HepG2 (cell line): ENCODE measurements at regions not wholly inside any gene's neighbourhood (a gene's known extent, or its start where the extent isn't known, plus 50 kb on each side); places are given as distances from the start of the nearest gene placed in this dataset.

Experiments used
- ATAC-seq: fragments of 200-7000 bp; cut with Tn5 transposase; 3 replicates; pipeline ENCODE4 v1.9.1; 2020; ENCODE audit warnings: mild to moderate bottlenecking, moderate library complexity
- BruUV-seq: library from RNA; stranded (reverse); fragments of 400-500 nt; replicated peaks from 2 replicates; lab custom pipeline; 2021; lab: Mats Ljungman, UMichigan
- CTCF ChIA-PET: fragments of 300-600 bp; formaldehyde crosslinking; extraction: SDS; loops from one replicate; lab custom pipeline; 2021; ENCODE audit warnings: low total read pairs, inconsistent platforms, low intra/inter-chr PET ratio; lab: Yijun Ruan, JAX
- POLR2A ChIA-PET: fragments of 350-600 bp; sonication (Branson Sonifier 250); formaldehyde crosslinking; loops from one replicate; lab custom pipeline; 2020; ENCODE audit warnings: antibody characterized with exemption, inconsistent platforms; lab: Yijun Ruan, JAX
- DNase-seq: peaks from one replicate; pipeline ENCODE4 v3.0.0-alpha.2; 2015; ENCODE audit warnings: low spot score
- FAIRE-seq: peaks from 3 replicates; lab custom pipeline; 2011; peaks lifted over from hg19 to GRCh38; lab: Jason Lieb, UNC
- H2AFZ ChIP-seq: one replicate; pipeline ENCODE4 v1.6.1; 2011; ENCODE audit warnings: low read length, inconsistent platforms
- H3K27ac ChIP-seq: fragments of 300-600 bp; 3 replicates; pipeline ENCODE4 v1.8.0; 2011; ENCODE audit warnings: mixed run types, mild to moderate bottlenecking, mixed read lengths, low read length, inconsistent platforms; ENCODE audit not compliant: insufficient read depth; ENCODE audit errors: extremely low read length
- H3K27me3 ChIP-seq, 2 experiments: fragments of 200-600 bp in 1 of 2; 2 replicates in 1 of 2; 3 replicates in 1 of 2; pipeline versions ENCODE4 v1.6.0 to v1.8.0; 2011; ENCODE audit warnings: low read length in 2 of 2, mild to moderate bottlenecking in 2 of 2, moderate library complexity in 2 of 2, inconsistent platforms in 1 of 2; ENCODE audit not compliant: insufficient read depth in 2 of 2, control insufficient read depth in 1 of 2
- H3K36me3 ChIP-seq, 2 experiments: fragments of 200-600 bp in 1 of 2; replicated peaks in 1 of 2; 2 replicates in 1 of 2; 3 replicates in 1 of 2; pipeline versions ENCODE4 v1.5.1 to v1.8.0; 2011; ENCODE audit warnings: low read length in 2 of 2, inconsistent platforms in 1 of 2; ENCODE audit not compliant: insufficient read depth in 2 of 2, control insufficient read depth in 1 of 2
- H3K4me1 ChIP-seq: 2 replicates; pipeline ENCODE4 v1.5.1; 2012; ENCODE audit warnings: low read length, inconsistent platforms; ENCODE audit not compliant: insufficient read depth
- H3K4me2 ChIP-seq: 2 replicates; pipeline ENCODE4 v1.6.0; 2011; ENCODE audit warnings: low read depth, low read length, inconsistent platforms
- H3K4me3 ChIP-seq, 3 experiments: fragments of 200-600 bp in 1 of 3; sonication (generic), shearing (Covaris generic) in 1 of 3; replicated peaks in 1 of 3; 2 replicates each; pipeline ENCODE4 v1.5.1; 2011 to 2016; ENCODE audit warnings: low read length in 3 of 3, inconsistent platforms in 2 of 3, low read depth in 2 of 3, mild to moderate bottlenecking in 2 of 3, control low read depth in 1 of 3, mixed read lengths in 1 of 3; ENCODE audit not compliant: insufficient read depth in 1 of 3
- H3K79me2 ChIP-seq: one replicate; pipeline ENCODE4 v1.6.1; 2011; ENCODE audit warnings: low read length, inconsistent platforms; ENCODE audit not compliant: insufficient read depth
- H3K9ac ChIP-seq: 2 replicates; pipeline ENCODE4 v1.6.0; 2011; ENCODE audit warnings: mild to moderate bottlenecking, low read depth, low read length, inconsistent platforms; ENCODE audit not compliant: insufficient read depth
- H3K9me3 ChIP-seq: 2 replicates; pipeline ENCODE4 v1.5.1; 2012; ENCODE audit warnings: mild to moderate bottlenecking, low read length
- H4K20me1 ChIP-seq: 2 replicates; pipeline ENCODE4 v1.6.0; 2011; ENCODE audit warnings: inconsistent platforms, mild to moderate bottlenecking, low read length, moderate library complexity; ENCODE audit not compliant: insufficient read depth
- CREM ChIP-seq, 2 experiments: sonication (generic) in 1 of 2; formaldehyde crosslinking in 1 of 2; IDR thresholded peaks; 2 replicates each; pipeline versions ENCODE4 v1.4.0 to v1.6.1; 2016 to 2020; ENCODE audit warnings: antibody characterized with exemption in 1 of 2, mild to moderate bottlenecking in 1 of 2, missing genetic modification reagents in 1 of 2
- DMAP1 ChIP-seq: IDR thresholded peaks from 2 replicates; pipeline ENCODE4 v1.6.1; 2016
- GLI4 ChIP-seq: sonication (generic); formaldehyde crosslinking; IDR thresholded peaks from 2 replicates; pipeline ENCODE4 v1.5.1; 2020; ENCODE audit warnings: missing genetic modification reagents, mild to moderate bottlenecking, moderate library complexity, borderline replicate concordance
- HNRNPLL ChIP-seq: fragments of 200-400 bp; formaldehyde crosslinking; IDR thresholded peaks from 2 replicates; pipeline ENCODE4 v1.6.1; 2017; ENCODE audit warnings: mild to moderate bottlenecking, low read depth, low read length; ENCODE audit not compliant: poor library complexity, severe bottlenecking
- IRF2 ChIP-seq: IDR thresholded peaks from 2 replicates; pipeline ENCODE4 v1.6.1; 2018; ENCODE audit warnings: missing genetic modification reagents, missing compliant biosample characterization
- MAX ChIP-seq: IDR thresholded peaks from 2 replicates; pipeline ENCODE4 v1.6.1; 2012; ENCODE audit warnings: inconsistent platforms
- STAT5B ChIP-seq: sonication (generic); formaldehyde crosslinking; IDR thresholded peaks from 2 replicates; pipeline ENCODE4 v1.4.0; 2020; ENCODE audit warnings: missing genetic modification reagents
- SUZ12 ChIP-seq: fragments of 150-350 bp; IDR thresholded peaks from 2 replicates; pipeline ENCODE4 v1.6.1; 2014; ENCODE audit warnings: low read depth, low read length
- ZNF362 ChIP-seq: sonication (generic); formaldehyde crosslinking; IDR thresholded peaks from 2 replicates; pipeline ENCODE4 v1.4.0; 2020; ENCODE audit warnings: missing genetic modification reagents, mild to moderate bottlenecking, borderline replicate concordance
- ZNF619 ChIP-seq: sonication (generic); formaldehyde crosslinking; IDR thresholded peaks from 2 replicates; pipeline ENCODE4 v1.4.0; 2020; ENCODE audit warnings: mild to moderate bottlenecking, missing genetic modification reagents
- ZNF839 ChIP-seq: sonication (generic); formaldehyde crosslinking; IDR thresholded peaks from 2 replicates; pipeline ENCODE4 v1.4.0; 2020; ENCODE audit warnings: missing genetic modification reagents, mild to moderate bottlenecking, borderline replicate concordance
- WGBS: methylation state at CpG from one replicate; pipeline ENCODE4 v1.1.6; 2017; ENCODE audit warnings: low lambda C conversion rate; 5-methylcytosine and 5-hydroxymethylcytosine counted together
- in situ Hi-C: cut with HindIII; loops from 2 replicates; pipeline ENCODE4 v1.10.0; 2017; ENCODE audit warnings: low pct_unique_long_range_greater_than_20kb; ENCODE audit not compliant: extremely low pct_ligation_motif_present
- intact Hi-C: fragments of 100-400 bp; cut with micrococcal nuclease; formaldehyde crosslinking; loops from one replicate; pipeline ENCODE4 v1.10.0; 2022; ENCODE audit not compliant: unreplicated experiment
- TF ChIP-seq, protein P1 (sequence below): sonication (generic); formaldehyde crosslinking; IDR thresholded peaks from 2 replicates; pipeline ENCODE4 v1.4.0; 2020; ENCODE audit warnings: missing genetic modification reagents

GRCh38 chr4:131119661-131120060 is 2023.7 kb downstream of the C4orf33 start (continued):
- TF ChIP-seq ZNF362 (CRISPR knock-in tag): no peak
- TF ChIP-seq IRF2 (CRISPR knock-in tag): no peak
- TF ChIP-seq, all 625 proteins: peak for 0

- DNase-seq (no peak), FAIRE-seq (no peak), ATAC-seq (no peak)
- Histone ChIP-seq H3K27me3 (no peaks in the 10 kb centered on the region), H3K9me3 (no peaks in the 10 kb centered on the region), H3K27ac (no peak overlapping the region), H3K4me3 (no peak overlapping the region), H3K79me2 (no peaks in the 10 kb centered on the region), H4K20me1 (no peaks in the 10 kb centered on the region), H3K4me1 (no peaks in the 10 kb centered on the region), H2AFZ (no peak overlapping the region), H3K9ac (no peak overlapping the region), H3K36me3 (no peaks in the 10 kb centered on the region), H3K4me2 (no peak overlapping the region)
- ChIA-PET POLR2A (no interaction called here), CTCF (no interaction called here)
- no peak for TF ChIP-seq SUZ12
- TF ChIP-seq CREM (IDR thresholded peaks at IDR 0.05): no peak
- TF ChIP-seq CREM (CRISPR knock-in tag; IDR thresholded peaks at IDR 0.05): no peak
- TF ChIP-seq GLI4 (CRISPR knock-in tag): no peak
- no peak for TF ChIP-seq ZNF619 (CRISPR knock-in tag)
- TF ChIP-seq DMAP1 (CRISPR knock-in tag): no peak
- no peak for TF ChIP-seq STAT5B (CRISPR knock-in tag)
- TF ChIP-seq, protein P1, sequence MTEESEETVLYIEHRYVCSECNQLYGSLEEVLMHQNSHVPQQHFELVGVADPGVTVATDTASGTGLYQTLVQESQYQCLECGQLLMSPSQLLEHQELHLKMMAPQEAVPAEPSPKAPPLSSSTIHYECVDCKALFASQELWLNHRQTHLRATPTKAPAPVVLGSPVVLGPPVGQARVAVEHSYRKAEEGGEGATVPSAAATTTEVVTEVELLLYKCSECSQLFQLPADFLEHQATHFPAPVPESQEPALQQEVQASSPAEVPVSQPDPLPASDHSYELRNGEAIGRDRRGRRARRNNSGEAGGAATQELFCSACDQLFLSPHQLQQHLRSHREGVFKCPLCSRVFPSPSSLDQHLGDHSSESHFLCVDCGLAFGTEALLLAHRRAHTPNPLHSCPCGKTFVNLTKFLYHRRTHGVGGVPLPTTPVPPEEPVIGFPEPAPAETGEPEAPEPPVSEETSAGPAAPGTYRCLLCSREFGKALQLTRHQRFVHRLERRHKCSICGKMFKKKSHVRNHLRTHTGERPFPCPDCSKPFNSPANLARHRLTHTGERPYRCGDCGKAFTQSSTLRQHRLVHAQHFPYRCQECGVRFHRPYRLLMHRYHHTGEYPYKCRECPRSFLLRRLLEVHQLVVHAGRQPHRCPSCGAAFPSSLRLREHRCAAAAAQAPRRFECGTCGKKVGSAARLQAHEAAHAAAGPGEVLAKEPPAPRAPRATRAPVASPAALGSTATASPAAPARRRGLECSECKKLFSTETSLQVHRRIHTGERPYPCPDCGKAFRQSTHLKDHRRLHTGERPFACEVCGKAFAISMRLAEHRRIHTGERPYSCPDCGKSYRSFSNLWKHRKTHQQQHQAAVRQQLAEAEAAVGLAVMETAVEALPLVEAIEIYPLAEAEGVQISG: no peak
- TF ChIP-seq MAX: no peak
- TF ChIP-seq HNRNPLL: no peak
- TF ChIP-seq ZNF839 (CRISPR knock-in tag): no peak
- intact Hi-C loops: no loop called here
- no CpG with 5 or more reads among the region's 2 CpGs for WGBS
- BruUV-seq: no TSS peak
- in situ Hi-C loops: no loop called here
Measured at GRCh38 chr4:131137196-131137595, 2011.9 kb upstream of the PCDH10 start.
